Testis (tissue), 2 donors: ENCODE measurements at regions not wholly inside any gene's neighbourhood (a gene's known extent, or its start where the extent isn't known, plus 50 kb on each side); places are given as distances from the start of the nearest gene placed in this dataset.

Experiments
- POLR2A ChIP-seq: fragments of 450-650 bp; IDR thresholded peaks from one replicate; pipeline ENCODE4 v1.6.1; 2017; ENCODE audit warnings: antibody characterized with exemption, mild to moderate bottlenecking, moderate library complexity
- TF ChIP-seq, protein P1 (sequence below), 3 experiments: fragments of 450-650 bp in 2 of 3; fragments of 200-600 bp in 1 of 3; sonication (generic) in 1 of 3; IDR thresholded peaks; one replicate each; pipeline ENCODE4 v1.5.1; 2016 to 2019; ENCODE audit warnings: antibody characterized with exemption in 3 of 3, mild to moderate bottlenecking in 2 of 3, moderate library complexity in 1 of 3

DNA sequence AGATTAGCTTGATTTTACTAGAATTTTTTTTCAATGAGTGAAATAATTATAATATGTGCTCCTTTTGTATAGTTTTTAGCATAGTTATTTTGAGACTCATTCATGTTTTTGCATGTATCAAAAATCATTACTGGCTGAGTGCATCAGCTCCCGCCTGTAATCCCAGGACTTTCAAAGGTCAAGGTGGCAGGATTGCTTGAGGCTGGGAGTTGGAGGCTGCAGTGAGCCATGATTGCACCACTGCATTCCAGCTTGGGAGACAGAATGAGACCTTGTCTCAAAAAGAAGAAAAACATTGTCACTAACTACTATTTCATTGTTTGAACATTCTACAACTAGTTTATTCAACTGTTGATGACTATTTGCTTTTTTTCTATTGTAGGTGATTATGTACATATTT lies 802.7 kb downstream of the SLC16A7 start:
- TF ChIP-seq, protein P1, sequence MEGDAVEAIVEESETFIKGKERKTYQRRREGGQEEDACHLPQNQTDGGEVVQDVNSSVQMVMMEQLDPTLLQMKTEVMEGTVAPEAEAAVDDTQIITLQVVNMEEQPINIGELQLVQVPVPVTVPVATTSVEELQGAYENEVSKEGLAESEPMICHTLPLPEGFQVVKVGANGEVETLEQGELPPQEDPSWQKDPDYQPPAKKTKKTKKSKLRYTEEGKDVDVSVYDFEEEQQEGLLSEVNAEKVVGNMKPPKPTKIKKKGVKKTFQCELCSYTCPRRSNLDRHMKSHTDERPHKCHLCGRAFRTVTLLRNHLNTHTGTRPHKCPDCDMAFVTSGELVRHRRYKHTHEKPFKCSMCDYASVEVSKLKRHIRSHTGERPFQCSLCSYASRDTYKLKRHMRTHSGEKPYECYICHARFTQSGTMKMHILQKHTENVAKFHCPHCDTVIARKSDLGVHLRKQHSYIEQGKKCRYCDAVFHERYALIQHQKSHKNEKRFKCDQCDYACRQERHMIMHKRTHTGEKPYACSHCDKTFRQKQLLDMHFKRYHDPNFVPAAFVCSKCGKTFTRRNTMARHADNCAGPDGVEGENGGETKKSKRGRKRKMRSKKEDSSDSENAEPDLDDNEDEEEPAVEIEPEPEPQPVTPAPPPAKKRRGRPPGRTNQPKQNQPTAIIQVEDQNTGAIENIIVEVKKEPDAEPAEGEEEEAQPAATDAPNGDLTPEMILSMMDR (IDR thresholded peaks at IDR 0.05), result no peak
- no peak for TF ChIP-seq POLR2A
